Epithelial cell of esophagus (primary cell): ENCODE measurements at regions not wholly inside any gene's neighbourhood (a gene's known extent, or its start where the extent isn't known, plus 50 kb on each side); places are given as distances from the start of the nearest gene placed in this dataset.

Experiments
- DNase-seq: peaks from one replicate; pipeline ENCODE4 v3.0.0; 2010; ENCODE audit warnings: low read depth
- H3K4me3 ChIP-seq: 2 replicates; pipeline ENCODE4 v1.5.1; 2011; ENCODE audit warnings: mild to moderate bottlenecking, low read length, control low read depth
- TF ChIP-seq, protein P1 (sequence below): IDR thresholded peaks from 2 replicates; pipeline ENCODE4 v1.5.1; 2011; ENCODE audit warnings: low read depth, mild to moderate bottlenecking, low read length, control low read depth, inconsistent platforms; ENCODE audit not compliant: insufficient read depth; ENCODE audit errors: missing control alignments

DNA sequence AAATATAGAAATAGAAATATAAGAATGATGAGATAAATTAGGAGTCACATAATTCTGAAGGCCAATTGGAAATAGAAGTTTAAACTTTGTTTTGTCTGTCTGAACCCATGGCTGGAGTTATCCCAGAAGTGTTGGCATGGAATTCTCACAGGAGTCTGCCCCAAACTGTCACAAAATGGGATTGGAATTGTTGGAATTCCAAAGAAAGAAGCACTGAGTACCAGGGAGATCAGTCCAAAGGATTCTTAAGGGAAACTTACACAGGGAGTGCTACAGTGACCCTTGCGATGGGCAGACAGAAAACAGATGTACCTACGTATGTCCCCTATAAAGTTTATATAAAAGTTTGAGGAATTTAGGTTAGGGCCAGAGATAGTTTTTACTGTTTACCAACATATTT is 1607.7 kb downstream of the ARAP2 start:
- DNase-seq, result no peak
- TF ChIP-seq, protein P1, sequence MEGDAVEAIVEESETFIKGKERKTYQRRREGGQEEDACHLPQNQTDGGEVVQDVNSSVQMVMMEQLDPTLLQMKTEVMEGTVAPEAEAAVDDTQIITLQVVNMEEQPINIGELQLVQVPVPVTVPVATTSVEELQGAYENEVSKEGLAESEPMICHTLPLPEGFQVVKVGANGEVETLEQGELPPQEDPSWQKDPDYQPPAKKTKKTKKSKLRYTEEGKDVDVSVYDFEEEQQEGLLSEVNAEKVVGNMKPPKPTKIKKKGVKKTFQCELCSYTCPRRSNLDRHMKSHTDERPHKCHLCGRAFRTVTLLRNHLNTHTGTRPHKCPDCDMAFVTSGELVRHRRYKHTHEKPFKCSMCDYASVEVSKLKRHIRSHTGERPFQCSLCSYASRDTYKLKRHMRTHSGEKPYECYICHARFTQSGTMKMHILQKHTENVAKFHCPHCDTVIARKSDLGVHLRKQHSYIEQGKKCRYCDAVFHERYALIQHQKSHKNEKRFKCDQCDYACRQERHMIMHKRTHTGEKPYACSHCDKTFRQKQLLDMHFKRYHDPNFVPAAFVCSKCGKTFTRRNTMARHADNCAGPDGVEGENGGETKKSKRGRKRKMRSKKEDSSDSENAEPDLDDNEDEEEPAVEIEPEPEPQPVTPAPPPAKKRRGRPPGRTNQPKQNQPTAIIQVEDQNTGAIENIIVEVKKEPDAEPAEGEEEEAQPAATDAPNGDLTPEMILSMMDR, result no peak
- H3K4me3 ChIP-seq, result no peak overlapping the region

DNA sequence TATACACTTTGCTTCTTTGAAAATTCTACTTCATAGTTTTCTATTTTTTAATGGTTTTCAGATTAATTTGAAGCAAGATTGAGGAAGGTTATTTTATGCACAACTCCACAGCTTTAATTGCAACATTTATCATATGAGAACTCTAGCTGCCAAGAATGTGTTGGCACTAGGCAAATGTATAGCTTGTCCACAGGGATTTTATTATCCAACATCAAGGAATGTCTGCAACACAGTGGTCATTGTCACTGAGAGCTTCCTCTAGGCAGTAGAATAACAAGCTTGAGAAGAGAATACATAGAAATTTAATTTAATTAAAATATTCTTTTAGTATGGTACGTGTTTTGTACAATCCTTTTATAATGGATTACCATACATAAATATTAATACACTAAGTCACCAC is 1600.8 kb downstream of the ARAP2 start:
- TF ChIP-seq, protein P1, result no peak

DNA sequence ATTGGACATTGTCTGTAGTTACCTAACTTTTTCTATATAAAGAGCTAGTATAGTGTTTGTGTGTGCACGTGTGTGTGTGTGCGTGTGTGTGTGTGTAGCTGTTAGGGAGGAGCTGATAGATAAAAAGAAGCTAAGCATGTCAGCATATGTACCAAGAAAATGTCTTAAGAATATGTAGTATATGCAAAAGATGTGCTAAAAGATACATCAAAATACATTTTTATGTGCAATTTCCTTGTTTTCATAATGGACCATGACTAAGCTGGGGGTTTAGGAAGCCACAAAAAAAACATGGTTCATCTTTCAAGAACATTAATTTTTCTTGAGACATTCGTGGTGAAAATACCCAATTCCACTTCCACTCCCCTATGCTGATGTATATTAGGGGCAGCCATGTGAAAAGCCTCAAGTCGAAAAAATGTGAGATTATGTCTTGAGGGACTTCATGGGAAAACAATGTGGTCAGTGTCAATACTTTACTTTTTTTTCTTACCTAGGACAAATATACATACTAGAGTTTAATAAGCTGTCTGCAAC is 1599.7 kb downstream of the ARAP2 start:
- DNase-seq, result no peak
- TF ChIP-seq, protein P1, result no peak
- no peak overlapping the region for H3K4me3 ChIP-seq

More for the DNA sequence above, 1600.8 kb downstream of the ARAP2 start:
- H3K4me3 ChIP-seq, result no peak overlapping the region
- no peak for DNase-seq

DNA sequence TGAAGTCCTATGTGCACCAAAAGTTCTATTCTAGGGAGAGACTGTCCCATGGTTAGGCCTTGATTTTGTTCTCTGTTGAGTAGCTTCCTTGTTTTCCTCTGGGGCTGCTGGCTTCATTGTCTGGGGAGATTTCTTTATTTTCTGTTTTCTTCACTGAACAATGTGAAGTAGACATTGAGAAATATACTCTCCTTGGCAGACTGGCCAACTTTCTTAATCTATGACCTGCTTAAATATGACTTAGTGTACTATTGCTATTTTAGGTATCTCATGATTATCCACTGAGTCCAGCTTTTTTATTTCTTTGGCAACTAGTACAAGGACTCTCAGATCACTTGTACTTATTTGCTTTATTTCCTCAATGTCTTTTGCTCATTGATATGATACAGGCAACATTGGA is 1594.6 kb downstream of the ARAP2 start:
- TF ChIP-seq, protein P1, result no peak
- no peak overlapping the region for H3K4me3 ChIP-seq
- no peak for DNase-seq

DNA sequence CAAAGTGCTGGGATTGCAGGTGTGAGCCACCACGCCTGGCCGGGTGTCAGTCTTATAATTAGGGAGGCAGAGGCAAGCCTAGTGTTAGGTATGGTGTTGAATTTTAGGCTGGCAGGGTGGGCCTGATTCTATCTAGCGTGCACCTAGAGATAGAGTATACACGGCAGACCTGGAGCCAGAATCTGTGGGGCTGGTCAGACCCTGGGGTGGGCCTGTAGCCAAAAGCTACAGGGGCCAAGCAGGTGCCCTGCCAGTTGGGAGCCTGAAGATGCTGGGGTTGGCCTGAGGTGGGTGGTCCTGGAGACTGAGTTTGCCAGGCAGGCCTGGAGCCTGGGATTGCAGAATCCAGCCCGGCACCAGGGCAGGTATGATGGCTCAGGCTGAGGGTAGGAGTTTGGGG is 1580.3 kb downstream of the ARAP2 start:
- no peak overlapping the region for H3K4me3 ChIP-seq
- TF ChIP-seq, protein P1, result no peak
- no peak for DNase-seq

DNA sequence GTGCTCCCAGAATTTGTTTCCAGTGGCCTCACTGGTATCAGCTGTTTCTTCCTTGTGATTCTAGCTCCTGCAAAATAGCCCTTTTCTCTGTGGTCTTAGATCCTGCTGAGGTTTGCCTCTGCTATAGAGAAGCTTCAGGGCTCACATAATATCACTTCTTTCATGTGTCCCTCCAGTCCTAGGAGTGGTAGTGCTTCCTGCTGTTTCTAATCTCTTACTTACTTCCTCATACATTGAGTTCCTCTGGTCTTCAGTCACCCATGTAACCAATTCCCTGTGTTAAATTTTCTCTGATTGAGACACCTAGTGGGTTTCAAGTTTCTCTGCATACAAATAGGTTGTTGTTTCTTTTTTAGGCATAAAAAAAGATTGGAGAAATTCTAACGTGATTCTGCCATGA is 1567.9 kb downstream of the ARAP2 start:
- no peak overlapping the region for H3K4me3 ChIP-seq
- TF ChIP-seq, protein P1, result no peak
- peak; percentile 32 for DNase-seq

DNA sequence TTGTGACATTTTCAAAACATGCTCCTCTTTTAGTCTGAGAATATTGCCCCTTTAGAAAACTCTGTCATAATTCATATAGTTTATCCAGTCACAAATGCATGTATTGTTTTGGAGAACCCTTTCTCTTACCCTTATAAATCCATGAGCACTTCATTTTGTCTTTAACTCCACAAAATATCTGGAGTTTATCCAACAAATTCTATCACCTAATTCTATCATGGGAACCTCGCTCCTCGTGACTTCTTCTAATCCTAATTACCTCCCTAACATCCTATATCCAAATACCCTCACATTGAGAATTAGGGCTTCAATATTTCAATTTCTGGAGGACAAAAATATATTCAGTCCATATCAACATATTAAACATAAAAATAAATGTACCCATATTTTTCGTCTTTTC is 1565.9 kb downstream of the ARAP2 start:
- TF ChIP-seq, protein P1, result no peak
- H3K4me3 ChIP-seq, result no peak overlapping the region
- DNase-seq, result no peak
